ENCODE measurements at regions not wholly inside any gene's neighbourhood (a gene's known extent, or its start where the extent isn't known, plus 50 kb on each side); places are given as distances from the start of the nearest gene placed in this dataset.

- Histone ChIP-seq H3K4me1 (ENCODE audit: insufficient read depth, low read length, poor library complexity, severe bottlenecking) (no peaks in the 10 kb centered on the region), H3K27ac (ENCODE audit: low read depth, low read length, poor library complexity, severe bottlenecking) (no peak overlapping the region), H3K27me3 (replicated peaks; ENCODE audit: insufficient read depth, low read depth, low read length, poor library complexity) (no peaks in the 10 kb centered on the region), H3K4me3 (ENCODE audit: low read depth, low read length, poor library complexity, severe bottlenecking) (no peak overlapping the region), H3K9me3 (ENCODE audit: low read depth, low read length, poor library complexity, severe bottlenecking) (no peaks in the 10 kb centered on the region), H3K36me3 (ENCODE audit: insufficient read depth, low read length, poor library complexity, severe bottlenecking) (no peaks in the 10 kb centered on the region)
- DNase-seq (ENCODE audit: low spot score): no peak
- ChIA-PET POLR2A (ENCODE audit: low non-redundant PET) (no interaction called here), CTCF (no interaction called here)
- TF ChIP-seq CTCF (conservative IDR thresholded peaks at IDR 0.05; ENCODE audit: low read depth, low read length): no peak
- TF ChIP-seq EZH2 (IDR thresholded peaks at IDR 0.05; ENCODE audit: borderline replicate concordance, low read depth, low read length, poor library complexity, severe bottlenecking): no peak
- BruUV-seq (replicated peaks): no TSS peak
- intact Hi-C loops (cut with micrococcal nuclease; ENCODE audit: unreplicated experiment): no loop called here
Measured at GRCh38 chr1:229129301-229130027, 141.4 kb upstream of the RAB4A start.

- ChIA-PET POLR2A (ENCODE audit: low non-redundant PET) (no interaction called here), CTCF (no interaction called here)
- no peaks in the 10 kb centered on the region for H3K36me3 ChIP-seq (ENCODE audit: insufficient read depth, low read length, poor library complexity, severe bottlenecking)
- DNase-seq (ENCODE audit: low spot score): no peak
- no peaks in the 10 kb centered on the region for H3K4me1 ChIP-seq (ENCODE audit: insufficient read depth, low read length, poor library complexity, severe bottlenecking)
- no peak overlapping the region for H3K27ac ChIP-seq (ENCODE audit: low read depth, low read length, poor library complexity, severe bottlenecking)
- H3K27me3 ChIP-seq (replicated peaks; ENCODE audit: insufficient read depth, low read depth, low read length, poor library complexity): no peaks in the 10 kb centered on the region
- TF ChIP-seq CTCF (conservative IDR thresholded peaks at IDR 0.05; ENCODE audit: low read depth, low read length): no peak
- TF ChIP-seq EZH2 (IDR thresholded peaks at IDR 0.05; ENCODE audit: borderline replicate concordance, low read depth, low read length, poor library complexity, severe bottlenecking): no peak
- BruUV-seq (replicated peaks): no TSS peak
- no peak overlapping the region for H3K4me3 ChIP-seq (ENCODE audit: low read depth, low read length, poor library complexity, severe bottlenecking)
- intact Hi-C loops (cut with micrococcal nuclease; ENCODE audit: unreplicated experiment): no loop called here
- peaks cover 6% of the 10 kb centered on the region for H3K9me3 ChIP-seq (ENCODE audit: low read depth, low read length, poor library complexity, severe bottlenecking)
Measured at GRCh38 chr1:229130028-229130668, 140.8 kb upstream of the RAB4A start.

- CTCF ChIA-PET: interaction anchor here (0.5 kb wide), 1 partner anchor 124 kb away, joined by 3 read pairs; no protein-coding TSS in a partner anchor
- TF ChIP-seq CTCF (conservative IDR thresholded peaks at IDR 0.05; ENCODE audit: low read depth, low read length) (no peak), EZH2 (IDR thresholded peaks at IDR 0.05; ENCODE audit: borderline replicate concordance, low read depth, low read length, poor library complexity, severe bottlenecking) (no peak)
- Histone ChIP-seq H3K27ac (ENCODE audit: low read depth, low read length, poor library complexity, severe bottlenecking) (no peak overlapping the region), H3K4me1 (ENCODE audit: insufficient read depth, low read length, poor library complexity, severe bottlenecking) (no peaks in the 10 kb centered on the region), H3K36me3 (ENCODE audit: insufficient read depth, low read length, poor library complexity, severe bottlenecking) (no peaks in the 10 kb centered on the region), H3K9me3 (ENCODE audit: low read depth, low read length, poor library complexity, severe bottlenecking) (peaks cover 8% of the 10 kb centered on the region), H3K27me3 (replicated peaks; ENCODE audit: insufficient read depth, low read depth, low read length, poor library complexity) (no peaks in the 10 kb centered on the region), H3K4me3 (ENCODE audit: low read depth, low read length, poor library complexity, severe bottlenecking) (no peak overlapping the region)
- intact Hi-C loops (cut with micrococcal nuclease; ENCODE audit: unreplicated experiment): no loop called here
- no peak for DNase-seq (ENCODE audit: low spot score)
- POLR2A ChIA-PET (ENCODE audit: low non-redundant PET): no interaction called here
- no TSS peak for BruUV-seq (replicated peaks)
Measured at GRCh38 chr1:229131243-229132105, 139.4 kb upstream of the RAB4A start.
